Esophagus muscularis mucosa (tissue), 4 donors: ENCODE measurements at regions not wholly inside any gene's neighbourhood (a gene's known extent, or its start where the extent isn't known, plus 50 kb on each side); places are given as distances from the start of the nearest gene placed in this dataset.

Experiments
- DNase-seq: peaks from one replicate; pipeline ENCODE4 v3.0.0-alpha.2; 2017; ENCODE audit errors: extremely low spot score
- H3K27ac ChIP-seq, 4 donors: fragments of 200-600 bp; sonication (generic); replicated peaks in 1 of 4; 1 replicate in 3 of 4; 2 replicates in 1 of 4; pipeline ENCODE4 v1.5.1; 2016 to 2019; ENCODE audit warnings: mild to moderate bottlenecking in 1 of 4
- H3K27me3 ChIP-seq, 4 donors: fragments of 200-600 bp; sonication (generic); one replicate each; pipeline versions ENCODE4 v1.5.1 to v1.6.0; 2016 to 2019
- H3K36me3 ChIP-seq, 4 donors: fragments of 200-600 bp; sonication (generic); one replicate each; pipeline ENCODE4 v1.5.1; 2016 to 2019
- H3K4me1 ChIP-seq, 4 donors: fragments of 200-600 bp; sonication (generic); one replicate each; pipeline ENCODE4 v1.5.1; 2016 to 2019
- H3K4me3 ChIP-seq, 4 donors: fragments of 200-600 bp; sonication (generic); 1 replicate in 2 of 4; 2 replicates in 2 of 4; pipeline ENCODE4 v1.5.1; 2016 to 2019; ENCODE audit warnings: mild to moderate bottlenecking in 4 of 4, moderate library complexity in 1 of 4
- H3K9me3 ChIP-seq, 4 donors: fragments of 200-600 bp; sonication (generic); 1 replicate in 3 of 4; 2 replicates in 1 of 4; pipeline ENCODE4 v1.5.1; 2016 to 2019
- CTCF ChIP-seq, 3 experiments: fragments of 200-600 bp in 2 of 3; fragments of 450-650 bp in 1 of 3; sonication (generic) in 2 of 3; IDR thresholded peaks; one replicate each; pipeline ENCODE4 v1.5.1; 2017 to 2019; ENCODE audit warnings: antibody characterized with exemption in 3 of 3, mild to moderate bottlenecking in 2 of 3, moderate library complexity in 1 of 3
- EP300 ChIP-seq: sonication (generic); formaldehyde crosslinking; IDR thresholded peaks from one replicate; pipeline ENCODE4 v1.6.1; 2017; ENCODE audit warnings: antibody characterized with exemption
- POLR2A ChIP-seq: fragments of 450-650 bp; IDR thresholded peaks from one replicate; pipeline ENCODE4 v1.6.1; 2017; ENCODE audit warnings: antibody characterized with exemption, moderate library complexity, mild to moderate bottlenecking, low read depth
- POLR2AphosphoS5 ChIP-seq, 2 donors: sonication (generic); formaldehyde crosslinking; IDR thresholded peaks; one replicate each; pipeline ENCODE4 v1.6.1; 2017; ENCODE audit warnings: antibody characterized with exemption in 2 of 2
- WGBS: methylation state at CpG from one replicate; pipeline ENCODE4 v1.1.5; 2018; 5-methylcytosine and 5-hydroxymethylcytosine counted together
- intact Hi-C: fragments of 100-400 bp; cut with DNase I; formaldehyde crosslinking; loops from one replicate; pipeline ENCODE4 v1.15.1; 2023

- peaks cover 0 to 19% (median 0%) of the 10 kb centered on the region in 4 donors for H3K27me3 ChIP-seq
- DNase-seq: no peak
- intact Hi-C loops: loop anchor here (10.0 kb wide), 1 partner anchor 106 kb away; no protein-coding TSS in a partner anchor
- peaks cover 0 to 14% (median 0%) of the 10 kb centered on the region in 4 donors for H3K4me1 ChIP-seq
- no peak overlapping the region for H3K4me3 ChIP-seq
- WGBS: 60% methylated on average over 6 of the region's 6 CpGs
- TF ChIP-seq EP300 (no peak), POLR2A (no peak), POLR2AphosphoS5 (IDR thresholded peaks at IDR 0.05) (no peak), CTCF (IDR thresholded peaks at IDR 0.05) (no peak)
- no peaks in the 10 kb centered on the region for H3K36me3 ChIP-seq
- H3K9me3 ChIP-seq: no peaks in the 10 kb centered on the region
- no peak overlapping the region for H3K27ac ChIP-seq
These were observed 98.9 kb upstream of the TJP1 start for GRCh38 chr15:29921130-29921601.

- Histone ChIP-seq H3K4me1 (peaks cover 0 to 11% (median 0%) of the 10 kb centered on the region in 4 donors), H3K36me3 (no peaks in the 10 kb centered on the region), H3K27ac (no peak overlapping the region), H3K9me3 (no peaks in the 10 kb centered on the region), H3K27me3 (peaks cover 0 to 19% (median 0%) of the 10 kb centered on the region in 4 donors), H3K4me3 (no peak overlapping the region)
- intact Hi-C loops: loop anchor here (10.0 kb wide), 1 partner anchor 106 kb away; no protein-coding TSS in a partner anchor
- WGBS: 70% methylated on average over 12 of the region's 12 CpGs
- no peak for DNase-seq
- TF ChIP-seq POLR2A (no peak), POLR2AphosphoS5 (IDR thresholded peaks at IDR 0.05) (no peak), EP300 (no peak), CTCF (IDR thresholded peaks at IDR 0.05) (no peak)
These were observed 98.2 kb upstream of the TJP1 start for GRCh38 chr15:29920515-29920914.

GRCh38 chr15:29919380-29919881, 97.2 kb upstream of the TJP1 start:
- intact Hi-C loops: no loop called here
- peak; percentile 90 for DNase-seq

GRCh38 chr15:29917600-29918597, 95.6 kb upstream of the TJP1 start:
- Histone ChIP-seq H3K27me3 (peaks cover 0 to 12% (median 0%) of the 10 kb centered on the region in 4 donors), H3K4me1 (peaks cover 0 to 15% (median 0%) of the 10 kb centered on the region in 4 donors), H3K9me3 (no peaks in the 10 kb centered on the region), H3K27ac (no peak overlapping the region), H3K36me3 (no peaks in the 10 kb centered on the region), H3K4me3 (no peak overlapping the region)
- intact Hi-C loops: no loop called here
- DNase-seq: peak; percentile 75
- 84% methylated on average over 11 of the region's 11 CpGs for WGBS
- TF ChIP-seq EP300 (no peak), POLR2A (no peak), POLR2AphosphoS5 (IDR thresholded peaks at IDR 0.05) (no peak), CTCF (IDR thresholded peaks at IDR 0.05) (no peak)

More at GRCh38 chr15:29919380-29919881, 97.2 kb upstream of the TJP1 start:
- Histone ChIP-seq H3K4me3 (no peak overlapping the region), H3K27me3 (peaks cover 0 to 14% (median 0%) of the 10 kb centered on the region in 4 donors), H3K36me3 (no peaks in the 10 kb centered on the region), H3K4me1 (peaks cover 0 to 4% (median 0%) of the 10 kb centered on the region in 4 donors), H3K9me3 (no peaks in the 10 kb centered on the region), H3K27ac (no peak overlapping the region)
- WGBS: 84% methylated on average over 2 of the region's 2 CpGs
- TF ChIP-seq POLR2A: no peak

GRCh38 chr15:29914511-29914926, 92.3 kb upstream of the TJP1 start:
- Histone ChIP-seq H3K4me3 (no peak overlapping the region), H3K27ac (no peak overlapping the region), H3K36me3 (no peaks in the 10 kb centered on the region), H3K9me3 (peaks cover 0 to 5% (median 0%) of the 10 kb centered on the region in 4 donors), H3K27me3 (peaks cover 0 to 5% (median 0%) of the 10 kb centered on the region in 4 donors), H3K4me1 (peaks cover 0 to 24% (median 2%) of the 10 kb centered on the region in 4 donors)
- TF ChIP-seq CTCF (IDR thresholded peaks at IDR 0.05): no peak
- no peak for TF ChIP-seq POLR2A
- TF ChIP-seq EP300: no peak
- no peak for TF ChIP-seq POLR2AphosphoS5 (IDR thresholded peaks at IDR 0.05)
- intact Hi-C loops: no loop called here
- peak; percentile 89 for DNase-seq
- 63% methylated on average over 7 of the region's 7 CpGs for WGBS
